HG03060 (cell line): ENCODE measurements at regions not wholly inside any gene's neighbourhood (a gene's known extent, or its start where the extent isn't known, plus 50 kb on each side); places are given as distances from the start of the nearest gene placed in this dataset.

Source experiments
- ATAC-seq: cut with Tn5 transposase; IDR thresholded peaks from one replicate; pipeline ENCODE4 v1.9.1; 2021; ENCODE audit warnings: low read depth, moderate number of reproducible peaks; ENCODE audit not compliant: unreplicated experiment

DNA sequence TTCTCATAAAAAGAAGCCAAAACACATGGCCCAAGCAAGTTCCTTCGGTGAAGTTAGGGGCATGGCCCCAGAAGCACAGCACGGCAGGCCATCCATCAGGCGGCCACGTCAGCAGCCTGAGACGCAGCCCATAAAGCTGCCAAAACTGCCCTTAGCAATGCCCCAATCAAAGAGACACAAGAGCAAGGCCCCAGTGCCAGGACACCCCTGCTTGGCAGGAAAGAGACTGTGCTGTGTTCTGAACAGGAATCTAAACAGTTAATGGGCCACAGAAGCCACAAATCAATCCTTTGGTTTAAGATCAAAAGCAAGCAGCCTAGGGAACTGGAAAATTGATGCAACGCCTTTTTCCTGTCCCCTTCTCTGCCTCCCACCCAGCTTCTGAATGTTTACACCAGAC is 497.0 kb upstream of the USP24 start:
- ATAC-seq, result no peak

DNA sequence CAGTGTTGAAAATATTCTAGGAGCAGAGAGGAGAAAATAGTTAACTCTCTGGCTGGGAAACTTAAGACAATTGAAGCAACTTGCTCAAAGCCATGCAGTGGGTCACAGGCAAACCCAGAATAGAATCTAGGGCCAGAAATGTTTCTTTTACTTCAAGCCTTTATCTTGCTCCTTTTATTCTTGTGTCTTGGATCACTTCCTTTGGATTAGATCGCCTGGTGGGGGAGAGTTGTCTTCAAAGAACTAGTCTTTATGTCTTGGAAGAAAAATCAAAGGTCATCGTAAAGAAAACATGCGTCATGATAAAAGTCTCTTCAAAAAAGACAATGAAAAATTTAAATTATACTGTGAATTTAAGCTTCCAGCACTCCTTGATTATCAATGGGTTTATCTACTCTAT is 493.6 kb upstream of the USP24 start:
- no peak for ATAC-seq

DNA sequence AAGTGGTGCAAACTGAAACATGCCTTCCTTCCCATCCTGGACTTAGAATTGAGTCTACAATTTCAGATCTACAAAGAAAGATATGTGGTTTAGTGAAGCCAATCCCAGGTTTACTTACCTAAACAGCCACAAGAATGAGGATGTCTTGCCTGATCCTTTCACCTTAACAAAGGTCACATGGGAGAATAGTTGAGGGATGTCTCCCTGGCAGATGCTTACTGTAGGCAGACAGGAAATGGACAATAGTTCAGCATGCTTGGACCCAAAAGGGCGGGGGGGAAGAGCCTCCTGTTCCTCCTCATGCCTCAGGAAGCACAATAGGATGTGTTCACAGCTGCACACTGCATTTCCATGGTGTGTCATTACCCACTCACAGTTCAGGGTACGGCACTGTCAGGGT is 492.7 kb upstream of the USP24 start:
- ATAC-seq, result no peak

GRCh38 chr1:55707196-55707595 is 492.0 kb upstream of the USP24 start:
- ATAC-seq, result no peak

- no peak for ATAC-seq
Measured at GRCh38 chr1:55706397-55706796, 491.2 kb upstream of the USP24 start.

DNA sequence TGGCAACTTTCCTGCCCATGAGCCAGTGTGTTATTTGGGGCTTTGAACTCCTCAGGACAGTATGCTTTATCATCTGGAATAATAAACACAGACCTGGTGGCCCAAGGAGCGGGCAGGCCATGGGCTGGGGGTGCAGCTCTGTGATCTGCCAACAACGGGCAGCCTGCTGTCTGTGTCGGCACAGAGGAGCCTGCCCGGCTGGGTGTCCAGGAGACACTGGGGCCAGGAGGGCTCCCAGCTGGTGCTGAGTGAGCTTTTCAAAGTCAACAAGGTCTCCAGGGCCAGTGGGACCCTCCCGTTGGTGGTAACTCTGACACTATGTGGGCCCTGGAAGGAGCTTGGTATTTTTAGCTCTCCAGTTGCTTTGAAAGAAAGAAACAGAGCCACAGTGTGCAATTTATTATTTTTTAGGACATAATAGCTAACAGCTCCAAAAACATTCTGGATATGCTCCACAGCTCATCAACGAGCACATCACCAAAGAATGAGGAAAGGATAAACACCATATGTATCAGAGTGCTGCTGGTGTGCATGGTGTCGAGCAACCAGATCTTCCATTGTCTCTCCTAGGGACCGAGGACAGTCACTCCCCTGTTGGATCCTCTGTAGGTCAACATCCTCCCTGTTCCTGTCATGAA is 488.7 kb upstream of the USP24 start:
- ATAC-seq, result no peak

DNA sequence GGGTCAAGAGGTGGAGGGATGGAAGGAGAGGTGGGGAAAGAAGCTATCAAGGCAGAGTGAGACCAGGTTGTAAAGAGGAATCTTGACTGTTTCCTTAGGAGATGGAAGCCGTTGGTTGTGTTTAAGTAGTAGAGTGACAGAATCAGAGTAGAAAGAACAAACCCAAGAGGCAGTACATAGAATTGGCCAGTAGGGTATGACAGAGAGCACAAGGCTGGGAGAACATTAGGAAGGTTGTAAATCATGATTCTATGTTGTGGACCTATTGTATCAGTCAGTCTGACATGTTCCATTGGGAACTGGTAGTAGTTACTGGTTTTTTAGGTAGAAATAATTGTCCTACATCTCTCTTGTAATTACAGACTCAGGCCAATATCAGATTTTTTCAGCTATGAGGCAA is 486.9 kb upstream of the USP24 start:
- peak; percentile 72 for ATAC-seq

DNA sequence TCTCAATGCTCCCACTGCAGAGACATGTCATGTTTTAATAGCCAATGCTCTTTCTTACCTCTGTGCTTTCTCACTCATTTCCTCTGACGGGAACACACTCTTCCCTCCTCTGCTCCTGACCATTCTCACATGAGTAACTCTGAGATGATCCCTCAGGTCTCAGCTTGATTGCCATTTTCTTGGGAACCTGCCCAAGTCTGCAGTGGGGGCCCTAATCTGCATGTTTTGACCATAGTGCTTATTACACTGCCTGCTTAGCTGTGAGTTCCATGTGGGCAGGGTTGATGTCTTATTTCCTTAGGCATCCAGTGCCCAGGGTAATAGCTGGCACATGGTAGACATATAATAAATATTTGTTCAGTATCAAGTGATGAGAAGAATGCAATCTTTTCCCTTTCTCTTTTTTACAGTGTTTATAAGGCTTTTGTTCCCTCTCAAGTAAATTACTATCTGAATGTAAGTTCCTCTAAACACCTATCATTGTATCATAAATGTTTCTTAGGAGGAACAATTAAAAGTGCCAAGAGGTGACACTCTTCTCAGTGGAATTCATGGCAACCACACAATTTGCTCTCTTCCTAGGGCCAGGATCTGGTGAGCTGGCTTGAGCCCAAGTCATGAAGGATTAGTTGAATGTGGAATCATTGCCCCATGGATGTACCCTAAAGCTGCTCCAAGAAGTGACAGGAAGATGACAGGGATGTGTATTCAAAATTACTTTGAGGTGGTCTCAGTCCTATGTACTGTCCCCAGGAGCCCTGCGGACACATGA is 485.4 kb upstream of the USP24 start:
- no peak for ATAC-seq

DNA sequence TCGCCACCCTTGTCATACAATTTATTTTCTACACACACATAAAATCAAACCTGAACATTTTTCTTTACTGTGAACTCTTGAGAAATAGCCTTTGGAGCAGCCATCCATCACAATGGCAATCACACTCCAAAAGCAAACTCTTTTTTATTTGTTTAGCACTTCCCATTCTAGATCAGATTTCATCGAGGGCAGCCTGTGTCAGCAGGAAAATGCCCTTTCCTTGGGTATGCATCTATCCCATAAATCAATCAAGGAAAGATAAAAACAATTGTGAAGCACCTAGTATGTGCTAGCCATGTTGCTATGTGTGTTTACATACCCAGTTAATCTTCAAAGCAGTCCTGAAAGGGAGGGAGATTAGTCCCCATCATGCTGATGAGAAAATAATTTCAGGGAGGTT is 484.1 kb upstream of the USP24 start:
- no peak for ATAC-seq

GRCh38 chr1:55697997-55698535 is 482.9 kb upstream of the USP24 start:
- no peak for ATAC-seq

DNA sequence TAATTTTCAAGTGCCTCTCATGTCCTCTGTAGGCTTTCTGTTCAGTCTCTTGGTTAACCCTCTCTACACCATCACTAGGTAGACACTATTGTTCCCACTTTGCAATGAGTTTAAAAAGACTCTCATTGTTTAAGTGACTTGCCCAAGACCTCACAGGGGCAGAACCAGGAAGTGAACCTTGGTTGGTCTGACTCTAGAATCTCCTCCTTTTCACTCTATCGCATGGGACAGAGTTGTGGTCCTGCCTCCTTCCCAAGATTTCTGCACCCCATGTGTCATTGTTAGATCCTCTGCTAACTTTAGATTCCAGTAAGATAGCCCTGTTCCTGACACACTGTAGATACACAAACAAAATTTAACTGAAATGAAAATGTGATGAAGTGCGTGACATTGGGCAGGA is 481.7 kb upstream of the USP24 start:
- ATAC-seq, result no peak

GRCh38 chr1:55696181-55696754 is 481.1 kb upstream of the USP24 start:
- ATAC-seq, result no peak

- ATAC-seq, result no peak
Measured at GRCh38 chr1:55695552-55695951, 480.4 kb upstream of the USP24 start.

DNA sequence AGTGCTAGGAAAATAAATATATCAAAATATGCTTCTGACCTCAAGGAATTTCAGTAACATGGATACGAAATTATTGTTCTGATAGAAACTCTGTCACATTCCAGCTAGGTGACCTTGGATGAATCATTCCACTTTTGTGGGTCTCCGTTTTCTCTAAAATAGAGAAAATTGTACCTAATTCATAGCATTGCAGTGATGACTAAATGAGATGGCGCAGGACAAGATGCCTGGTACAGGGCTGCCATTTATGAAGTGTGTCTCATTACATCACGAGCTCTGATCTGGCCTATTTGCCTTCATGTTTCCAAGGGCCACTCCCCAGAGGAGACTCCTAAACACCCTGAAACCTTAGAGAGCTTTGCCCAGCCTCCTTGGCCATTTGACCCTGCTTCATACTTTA is 480.0 kb upstream of the USP24 start:
- no peak for ATAC-seq

DNA sequence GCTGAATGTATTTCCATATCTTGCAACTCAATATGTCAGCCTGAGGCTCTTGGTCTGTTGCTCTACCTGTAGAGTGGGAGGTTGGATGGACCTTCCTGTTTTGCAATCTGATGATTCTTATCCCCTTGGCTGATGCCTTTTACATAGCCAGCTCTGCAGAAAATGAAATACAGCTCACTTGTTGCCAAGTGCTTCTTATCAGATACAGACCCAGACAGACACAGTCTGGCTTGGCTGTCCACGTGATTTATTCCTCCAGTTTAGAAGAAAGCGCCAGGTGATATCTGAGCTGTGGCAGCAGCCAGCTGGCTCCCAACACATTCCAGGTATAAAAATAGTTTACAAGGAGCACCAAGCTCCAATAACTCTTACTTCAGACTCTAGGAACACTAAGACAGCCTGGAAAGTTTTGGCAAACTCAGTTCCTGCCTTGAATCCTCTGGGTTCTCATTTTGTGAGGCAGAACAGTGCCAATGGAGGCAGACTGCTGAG is 479.2 kb upstream of the USP24 start:
- no peak for ATAC-seq

DNA sequence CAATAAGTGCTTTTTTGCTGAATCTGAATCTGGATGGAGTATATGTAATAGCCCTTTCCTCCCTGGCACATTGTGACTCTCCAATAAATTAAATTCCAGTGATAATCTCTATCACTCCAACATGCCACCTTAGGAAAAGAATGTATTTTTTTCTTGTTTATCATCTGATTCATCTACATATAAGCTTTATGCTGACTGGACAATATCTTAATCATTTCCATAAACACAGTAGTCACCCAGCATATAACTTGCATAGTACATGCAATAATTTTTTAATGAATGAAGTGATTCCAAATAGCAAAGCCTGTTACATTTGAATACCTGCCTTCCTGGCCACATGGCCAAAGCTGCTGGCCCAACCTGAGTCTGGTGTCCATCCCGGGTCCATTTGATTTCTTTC is 477.6 kb upstream of the USP24 start:
- no peak for ATAC-seq

DNA sequence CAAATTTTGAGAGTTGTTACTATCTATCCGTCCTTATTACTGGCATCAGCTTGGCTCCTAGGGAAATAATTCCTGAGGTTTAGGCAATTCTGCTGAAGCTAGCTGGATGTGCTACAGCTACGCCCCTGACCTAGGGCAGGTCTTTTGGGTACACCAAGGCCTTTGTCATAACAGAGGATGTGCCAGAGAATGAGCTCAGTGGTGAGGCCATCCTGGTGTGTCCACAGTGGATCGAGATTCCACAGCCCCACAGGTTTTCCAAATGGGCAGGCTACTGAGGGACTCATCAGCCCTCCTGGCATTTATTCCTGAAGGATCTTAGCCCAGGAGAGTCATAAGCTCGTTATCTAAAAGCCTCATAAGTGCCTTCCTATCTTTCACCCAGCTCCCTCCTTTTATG is 475.2 kb upstream of the USP24 start:
- ATAC-seq, result no peak

DNA sequence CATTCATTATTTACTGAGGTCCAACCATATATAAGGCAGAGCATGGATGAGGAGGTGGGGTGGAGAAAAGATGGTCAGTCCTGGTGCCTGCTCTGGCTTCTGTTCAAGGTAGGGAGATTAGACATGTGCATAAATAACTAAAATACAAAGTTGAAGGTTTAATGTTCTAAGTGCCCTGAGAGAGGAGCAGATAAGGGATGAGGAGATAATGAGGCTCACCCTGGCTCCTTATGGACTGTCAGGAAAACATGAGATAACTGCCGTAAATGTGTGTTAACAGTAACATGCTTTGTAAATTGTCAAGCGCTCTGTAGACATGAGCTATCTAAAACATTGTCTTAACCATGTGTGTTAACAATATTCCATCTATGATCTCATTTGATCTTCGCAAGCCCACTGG is 474.6 kb upstream of the USP24 start:
- no peak for ATAC-seq

GRCh38 chr1:55685560-55685959 is 470.4 kb upstream of the USP24 start:
- no peak for ATAC-seq

- no peak for ATAC-seq
Measured at GRCh38 chr1:55684131-55684650, 469.0 kb upstream of the USP24 start.

DNA sequence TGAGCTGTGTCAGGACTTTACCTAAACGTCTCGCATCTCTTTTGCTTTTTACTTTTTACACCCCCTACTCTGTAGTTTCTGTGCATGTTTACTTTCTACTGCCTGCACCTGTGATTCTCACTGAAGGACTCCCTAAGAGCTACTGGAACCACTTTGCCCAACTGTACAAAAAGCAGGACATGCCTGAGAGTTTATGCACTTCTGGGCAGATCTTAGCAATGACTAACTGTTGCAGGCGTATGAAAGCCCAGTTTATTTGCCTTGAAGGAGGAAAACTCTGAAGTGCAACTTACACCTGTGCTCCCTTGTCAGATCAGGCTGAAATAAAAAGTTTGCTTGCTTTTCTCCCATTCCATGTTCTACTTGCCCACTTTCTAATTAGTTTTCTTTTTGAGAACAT is 467.0 kb upstream of the USP24 start:
- ATAC-seq, result no peak
